H1 (cell line): ENCODE measurements at regions not wholly inside any gene's neighbourhood (a gene's known extent, or its start where the extent isn't known, plus 50 kb on each side); places are given as distances from the start of the nearest gene placed in this dataset.

Source experiments
- CEBPB ChIP-seq: IDR thresholded peaks from 2 replicates; pipeline ENCODE4 v1.6.1; 2012; ENCODE audit warnings: low read depth, low read length
- HDAC6 ChIP-seq: IDR thresholded peaks from one replicate; pipeline ENCODE4 v1.7.1; 2012; ENCODE audit warnings: low read depth, mild to moderate bottlenecking, inconsistent platforms, low read length, moderate library complexity
- NRF1 ChIP-seq: IDR thresholded peaks from 2 replicates; pipeline ENCODE4 v1.6.1; 2011; ENCODE audit warnings: mild to moderate bottlenecking, low read depth, low read length, improper control_type of control experiment
- TF ChIP-seq, protein P1 (sequence below): fragments of 300-600 bp; sonication (generic); IDR thresholded peaks from 2 replicates; pipeline ENCODE4 v1.7.1; 2012; ENCODE audit warnings: low read length, moderate library complexity, mild to moderate bottlenecking, inconsistent platforms; ENCODE audit not compliant: insufficient replicate concordance

DNA sequence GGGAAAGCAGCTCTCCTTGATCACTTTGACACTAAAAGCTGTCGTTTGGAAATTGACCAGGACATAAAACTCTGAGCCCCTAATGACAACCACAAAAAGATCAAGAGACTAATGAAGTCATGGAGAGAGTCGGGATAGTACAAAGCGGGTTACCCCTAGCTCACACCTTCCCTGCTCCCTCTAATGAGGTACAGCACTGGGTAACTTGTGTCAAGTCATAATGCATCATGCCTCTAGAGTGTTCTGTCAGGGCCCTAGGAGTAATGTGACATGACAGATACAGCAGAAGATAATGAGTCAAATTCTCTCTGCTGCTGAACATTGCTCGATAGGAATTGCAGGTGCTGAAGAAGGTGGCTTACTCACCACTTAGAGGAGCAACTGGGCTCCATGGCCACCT, 130.7 kb downstream of the AQP4 start (continued):
- TF ChIP-seq, protein P1, sequence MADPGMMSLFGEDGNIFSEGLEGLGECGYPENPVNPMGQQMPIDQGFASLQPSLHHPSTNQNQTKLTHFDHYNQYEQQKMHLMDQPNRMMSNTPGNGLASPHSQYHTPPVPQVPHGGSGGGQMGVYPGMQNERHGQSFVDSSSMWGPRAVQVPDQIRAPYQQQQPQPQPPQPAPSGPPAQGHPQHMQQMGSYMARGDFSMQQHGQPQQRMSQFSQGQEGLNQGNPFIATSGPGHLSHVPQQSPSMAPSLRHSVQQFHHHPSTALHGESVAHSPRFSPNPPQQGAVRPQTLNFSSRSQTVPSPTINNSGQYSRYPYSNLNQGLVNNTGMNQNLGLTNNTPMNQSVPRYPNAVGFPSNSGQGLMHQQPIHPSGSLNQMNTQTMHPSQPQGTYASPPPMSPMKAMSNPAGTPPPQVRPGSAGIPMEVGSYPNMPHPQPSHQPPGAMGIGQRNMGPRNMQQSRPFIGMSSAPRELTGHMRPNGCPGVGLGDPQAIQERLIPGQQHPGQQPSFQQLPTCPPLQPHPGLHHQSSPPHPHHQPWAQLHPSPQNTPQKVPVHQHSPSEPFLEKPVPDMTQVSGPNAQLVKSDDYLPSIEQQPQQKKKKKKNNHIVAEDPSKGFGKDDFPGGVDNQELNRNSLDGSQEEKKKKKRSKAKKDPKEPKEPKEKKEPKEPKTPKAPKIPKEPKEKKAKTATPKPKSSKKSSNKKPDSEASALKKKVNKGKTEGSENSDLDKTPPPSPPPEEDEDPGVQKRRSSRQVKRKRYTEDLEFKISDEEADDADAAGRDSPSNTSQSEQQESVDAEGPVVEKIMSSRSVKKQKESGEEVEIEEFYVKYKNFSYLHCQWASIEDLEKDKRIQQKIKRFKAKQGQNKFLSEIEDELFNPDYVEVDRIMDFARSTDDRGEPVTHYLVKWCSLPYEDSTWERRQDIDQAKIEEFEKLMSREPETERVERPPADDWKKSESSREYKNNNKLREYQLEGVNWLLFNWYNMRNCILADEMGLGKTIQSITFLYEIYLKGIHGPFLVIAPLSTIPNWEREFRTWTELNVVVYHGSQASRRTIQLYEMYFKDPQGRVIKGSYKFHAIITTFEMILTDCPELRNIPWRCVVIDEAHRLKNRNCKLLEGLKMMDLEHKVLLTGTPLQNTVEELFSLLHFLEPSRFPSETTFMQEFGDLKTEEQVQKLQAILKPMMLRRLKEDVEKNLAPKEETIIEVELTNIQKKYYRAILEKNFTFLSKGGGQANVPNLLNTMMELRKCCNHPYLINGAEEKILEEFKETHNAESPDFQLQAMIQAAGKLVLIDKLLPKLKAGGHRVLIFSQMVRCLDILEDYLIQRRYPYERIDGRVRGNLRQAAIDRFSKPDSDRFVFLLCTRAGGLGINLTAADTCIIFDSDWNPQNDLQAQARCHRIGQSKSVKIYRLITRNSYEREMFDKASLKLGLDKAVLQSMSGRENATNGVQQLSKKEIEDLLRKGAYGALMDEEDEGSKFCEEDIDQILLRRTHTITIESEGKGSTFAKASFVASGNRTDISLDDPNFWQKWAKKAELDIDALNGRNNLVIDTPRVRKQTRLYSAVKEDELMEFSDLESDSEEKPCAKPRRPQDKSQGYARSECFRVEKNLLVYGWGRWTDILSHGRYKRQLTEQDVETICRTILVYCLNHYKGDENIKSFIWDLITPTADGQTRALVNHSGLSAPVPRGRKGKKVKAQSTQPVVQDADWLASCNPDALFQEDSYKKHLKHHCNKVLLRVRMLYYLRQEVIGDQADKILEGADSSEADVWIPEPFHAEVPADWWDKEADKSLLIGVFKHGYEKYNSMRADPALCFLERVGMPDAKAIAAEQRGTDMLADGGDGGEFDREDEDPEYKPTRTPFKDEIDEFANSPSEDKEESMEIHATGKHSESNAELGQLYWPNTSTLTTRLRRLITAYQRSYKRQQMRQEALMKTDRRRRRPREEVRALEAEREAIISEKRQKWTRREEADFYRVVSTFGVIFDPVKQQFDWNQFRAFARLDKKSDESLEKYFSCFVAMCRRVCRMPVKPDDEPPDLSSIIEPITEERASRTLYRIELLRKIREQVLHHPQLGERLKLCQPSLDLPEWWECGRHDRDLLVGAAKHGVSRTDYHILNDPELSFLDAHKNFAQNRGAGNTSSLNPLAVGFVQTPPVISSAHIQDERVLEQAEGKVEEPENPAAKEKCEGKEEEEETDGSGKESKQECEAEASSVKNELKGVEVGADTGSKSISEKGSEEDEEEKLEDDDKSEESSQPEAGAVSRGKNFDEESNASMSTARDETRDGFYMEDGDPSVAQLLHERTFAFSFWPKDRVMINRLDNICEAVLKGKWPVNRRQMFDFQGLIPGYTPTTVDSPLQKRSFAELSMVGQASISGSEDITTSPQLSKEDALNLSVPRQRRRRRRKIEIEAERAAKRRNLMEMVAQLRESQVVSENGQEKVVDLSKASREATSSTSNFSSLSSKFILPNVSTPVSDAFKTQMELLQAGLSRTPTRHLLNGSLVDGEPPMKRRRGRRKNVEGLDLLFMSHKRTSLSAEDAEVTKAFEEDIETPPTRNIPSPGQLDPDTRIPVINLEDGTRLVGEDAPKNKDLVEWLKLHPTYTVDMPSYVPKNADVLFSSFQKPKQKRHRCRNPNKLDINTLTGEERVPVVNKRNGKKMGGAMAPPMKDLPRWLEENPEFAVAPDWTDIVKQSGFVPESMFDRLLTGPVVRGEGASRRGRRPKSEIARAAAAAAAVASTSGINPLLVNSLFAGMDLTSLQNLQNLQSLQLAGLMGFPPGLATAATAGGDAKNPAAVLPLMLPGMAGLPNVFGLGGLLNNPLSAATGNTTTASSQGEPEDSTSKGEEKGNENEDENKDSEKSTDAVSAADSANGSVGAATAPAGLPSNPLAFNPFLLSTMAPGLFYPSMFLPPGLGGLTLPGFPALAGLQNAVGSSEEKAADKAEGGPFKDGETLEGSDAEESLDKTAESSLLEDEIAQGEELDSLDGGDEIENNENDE = no peak
- TF ChIP-seq CEBPB (no peak), NRF1 (no peak), HDAC6 (no peak)
